ACHN (cell line): ENCODE measurements at regions not wholly inside any gene's neighbourhood (a gene's known extent, or its start where the extent isn't known, plus 50 kb on each side); places are given as distances from the start of the nearest gene placed in this dataset.
"Not testable (repeated sequence)": the region's sequence is repeated elsewhere in the genome, so short reads cannot be mapped to it uniquely, and the experiment has no call there.

Experiments
- DNase-seq: peaks from one replicate; pipeline ENCODE4 v3.0.0-alpha.2; 2015
- in situ Hi-C: cut with HindIII; loops from 2 replicates; pipeline ENCODE4 v1.10.0; 2017; ENCODE audit warnings: low sequenced_read_pairs, low pct_ligation_motif_present, low pct_unique_long_range_greater_than_20kb

DNA sequence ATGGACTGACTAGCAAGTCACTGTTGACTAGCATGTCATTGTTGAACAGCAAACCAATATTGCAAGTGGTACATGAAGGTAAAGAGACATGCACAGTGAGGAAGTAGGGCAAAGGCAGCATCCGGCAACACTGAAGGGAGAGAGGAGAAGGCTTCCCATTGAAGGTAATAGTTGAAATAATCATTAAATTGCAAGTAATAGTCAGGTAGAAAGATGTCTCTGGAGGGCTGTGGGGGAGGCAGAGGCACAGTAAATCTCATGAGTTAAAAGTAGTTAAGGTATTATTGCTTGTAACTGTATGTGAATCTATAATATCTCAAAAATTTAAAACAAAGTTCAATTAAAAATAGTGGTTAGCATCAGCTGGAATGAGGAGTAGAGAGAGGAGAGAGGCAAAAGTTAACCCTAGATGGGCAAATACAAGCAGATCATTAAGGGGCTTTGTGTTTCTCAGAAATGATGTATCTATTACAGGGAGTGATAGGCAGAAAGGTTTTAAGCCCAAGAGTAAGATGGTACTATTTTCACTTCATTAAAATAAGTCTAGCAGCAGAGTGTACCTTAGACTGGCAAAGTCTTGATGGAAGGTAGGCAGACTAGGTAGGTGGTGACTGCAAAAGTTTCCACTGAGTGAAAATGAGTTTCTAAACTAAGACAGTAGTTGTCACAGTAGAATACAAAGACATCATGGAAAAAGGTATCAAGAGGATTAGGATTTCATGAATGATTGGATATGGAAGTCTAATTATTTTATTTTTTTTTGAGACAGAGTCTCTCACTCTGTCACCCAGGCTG lies 776.6 kb downstream of the RAB28 start:
- in situ Hi-C loops: no loop called here
- no peak for DNase-seq

- no peak for DNase-seq
- in situ Hi-C loops: no loop called here
Observed at GRCh38 chr4:12703036-12703435, 781.1 kb downstream of the RAB28 start.

DNA sequence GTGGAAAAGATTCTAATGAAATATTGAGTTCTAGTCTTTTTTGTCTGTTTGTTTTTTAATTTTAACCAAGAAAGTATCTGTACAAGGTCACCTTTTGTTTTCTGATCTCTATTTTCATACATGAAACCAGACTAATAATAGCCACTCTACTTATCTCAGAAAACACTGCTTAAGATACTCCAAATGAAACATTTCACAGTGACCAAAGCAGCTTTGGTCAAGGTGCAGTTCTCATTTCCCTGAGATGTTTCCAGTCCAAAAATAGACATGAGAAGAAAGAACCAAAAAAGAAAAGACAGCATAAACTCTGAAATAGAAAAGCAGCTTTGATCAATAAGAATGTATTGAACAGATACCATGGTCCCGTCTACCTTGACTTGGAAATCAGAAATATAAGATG lies 782.8 kb downstream of the RAB28 start:
- no peak for DNase-seq
- in situ Hi-C loops: no loop called here

GRCh38 chr4:12697970-12698369 lies 786.2 kb downstream of the RAB28 start:
- in situ Hi-C loops: no loop called here
- no peak for DNase-seq

DNA sequence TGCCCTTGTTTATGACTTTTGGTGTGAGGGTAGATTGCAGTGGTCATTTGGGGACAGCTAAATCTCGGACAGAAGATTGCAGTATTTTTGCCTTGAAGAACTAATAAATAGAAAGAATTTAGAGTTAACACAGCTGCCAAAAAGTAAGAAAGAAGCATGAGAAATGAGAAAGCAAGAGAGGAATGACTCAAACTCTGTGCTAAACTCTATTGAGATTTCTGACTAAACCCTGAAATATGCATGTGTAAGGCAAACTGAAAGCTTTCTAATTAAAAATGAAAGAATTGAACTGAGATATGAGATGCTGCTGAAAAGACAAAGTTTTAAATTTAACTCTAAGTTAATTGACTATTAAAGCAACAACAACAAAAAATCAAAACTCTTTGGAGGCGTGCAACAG lies 791.3 kb downstream of the RAB28 start:
- in situ Hi-C loops: no loop called here
- DNase-seq: no peak

DNA sequence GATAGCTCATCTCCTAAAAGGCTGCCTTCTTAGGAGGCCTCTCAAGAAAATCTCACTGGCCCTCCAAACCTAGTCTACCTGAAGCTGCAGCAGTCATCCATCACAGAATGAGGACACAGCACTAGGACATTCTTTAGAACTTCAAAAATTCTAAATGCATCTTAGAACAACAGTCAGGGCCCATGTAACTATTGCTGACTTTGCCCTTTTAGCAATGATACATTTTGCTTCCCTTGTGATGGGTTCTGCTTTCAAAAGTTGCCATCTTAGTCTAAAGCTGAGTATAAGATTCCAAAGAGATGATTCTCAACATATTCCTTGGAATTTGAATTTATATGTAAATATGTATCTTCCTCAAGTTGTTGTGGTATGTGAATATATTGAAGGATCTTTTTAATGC lies 793.0 kb downstream of the RAB28 start:
- DNase-seq: no peak
- in situ Hi-C loops: no loop called here

DNA sequence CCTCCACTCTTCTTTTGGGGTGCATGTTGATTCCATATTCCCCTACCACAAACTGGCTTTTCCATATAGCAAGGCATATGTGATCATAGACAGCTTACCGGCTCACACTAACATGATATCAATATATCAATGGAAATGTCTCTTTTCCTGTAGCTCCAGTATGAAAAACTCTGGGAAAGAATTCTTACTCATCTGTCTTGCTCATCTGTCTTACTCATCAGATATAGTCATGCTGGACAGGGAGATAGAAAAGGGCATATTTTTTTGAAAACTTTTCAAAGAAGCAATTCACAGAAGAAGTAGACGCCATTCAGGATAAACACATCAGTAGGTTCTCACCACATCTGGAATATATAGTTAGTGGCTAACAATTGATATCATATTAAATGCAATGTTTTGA lies 794.7 kb downstream of the RAB28 start:
- in situ Hi-C loops: no loop called here
- no peak for DNase-seq

DNA sequence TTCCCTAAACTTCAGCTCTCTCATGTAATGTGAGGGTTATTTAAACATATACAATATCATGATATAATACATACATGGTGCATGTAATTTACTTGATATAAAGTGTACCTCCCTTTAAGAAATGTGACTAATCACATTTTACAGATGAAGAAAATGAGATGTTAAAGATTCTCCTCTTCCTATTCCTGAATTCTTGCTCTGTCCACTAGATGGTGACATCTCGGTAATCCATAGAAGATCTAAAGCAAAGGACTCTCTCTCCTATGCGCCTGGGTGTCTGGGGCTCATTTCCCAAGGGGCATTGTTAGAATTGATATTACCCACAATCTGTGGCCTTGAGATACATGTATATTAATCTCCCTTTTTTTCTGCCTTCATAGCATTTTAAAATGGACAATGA lies 804.9 kb downstream of the RAB28 start:
- DNase-seq: no peak
- in situ Hi-C loops: no loop called here

DNA sequence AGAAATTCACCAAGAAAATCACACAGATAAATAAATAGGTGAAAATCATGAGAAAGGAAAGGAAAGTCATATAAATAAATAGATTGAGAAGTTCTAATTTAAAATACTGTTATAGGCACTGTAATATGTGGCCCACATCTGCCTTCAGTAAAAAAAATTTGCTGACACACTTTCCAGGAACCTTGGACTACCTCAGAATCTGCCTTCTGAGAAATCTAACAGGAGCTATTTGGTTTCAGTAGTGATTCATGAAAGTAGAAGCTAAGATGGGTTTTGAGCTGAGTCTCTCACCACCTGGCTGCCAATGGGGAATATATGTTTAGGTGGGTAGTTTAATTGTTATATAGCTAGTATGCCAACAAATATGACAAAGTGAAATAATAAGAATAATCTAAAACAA lies 810.0 kb downstream of the RAB28 start:
- in situ Hi-C loops: no loop called here
- no peak for DNase-seq

- DNase-seq: no peak
- in situ Hi-C loops: no loop called here
Observed at GRCh38 chr4:12672303-12672702, 811.8 kb downstream of the RAB28 start.

DNA sequence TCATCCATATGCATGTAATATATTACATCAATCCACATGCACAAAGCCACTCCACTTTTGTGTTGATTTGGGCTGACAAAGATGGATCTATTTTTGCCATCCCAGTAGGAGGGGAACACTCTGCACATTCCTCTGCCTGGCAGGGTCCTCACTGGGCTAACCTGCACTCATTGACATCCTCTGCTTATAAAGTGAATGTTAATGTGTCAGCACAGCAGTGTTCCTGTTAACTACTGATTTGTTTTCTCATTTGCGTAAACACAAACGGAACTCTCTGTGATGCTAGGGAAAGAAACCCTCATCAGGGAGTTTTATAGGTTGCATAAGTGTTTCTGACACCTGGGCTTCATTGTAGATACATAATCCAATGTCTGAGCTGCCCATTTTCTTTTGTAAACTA lies 826.0 kb downstream of the RAB28 start:
- DNase-seq: no peak
- in situ Hi-C loops: no loop called here

DNA sequence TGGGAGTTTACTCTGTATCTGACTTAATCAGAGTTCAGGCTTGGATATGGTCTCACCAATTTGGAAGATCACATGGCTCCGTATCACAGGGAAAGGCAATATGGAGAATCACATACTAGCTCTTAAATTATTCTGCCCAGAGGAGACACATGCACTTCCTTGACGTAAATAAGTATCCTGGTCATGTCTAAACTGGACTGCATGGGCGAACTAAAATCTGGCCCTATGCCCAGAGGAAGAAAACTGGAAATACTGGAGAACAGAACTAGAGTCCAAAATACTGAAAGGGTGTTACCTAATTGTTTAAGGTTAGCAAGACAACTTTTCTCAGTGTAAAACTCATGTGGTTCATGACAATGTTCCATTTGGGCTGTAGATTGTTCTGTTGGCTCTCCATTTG lies 832.3 kb downstream of the RAB28 start:
- DNase-seq: no peak
- in situ Hi-C loops: no loop called here

GRCh38 chr4:12645732-12646131 lies 838.4 kb downstream of the RAB28 start:
- in situ Hi-C loops: no loop called here
- no peak for DNase-seq

DNA sequence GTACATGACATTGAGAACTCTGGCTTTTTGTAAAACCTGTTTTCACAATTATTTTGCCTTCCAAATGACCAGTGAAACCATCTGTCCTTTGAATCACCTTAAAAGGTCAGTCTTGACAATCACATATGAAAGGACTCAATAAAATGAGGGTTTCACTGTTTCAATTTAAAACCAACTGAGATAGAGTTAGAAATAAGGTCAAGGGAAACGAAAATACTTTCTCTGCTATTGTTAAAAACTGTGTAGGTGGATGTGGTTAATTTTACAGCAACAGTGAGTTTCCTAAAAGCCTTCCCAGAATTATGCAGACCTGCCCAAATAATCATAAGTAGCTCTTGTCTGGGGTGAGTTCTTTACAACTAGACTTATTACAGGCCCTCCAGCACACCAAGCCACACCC lies 839.9 kb downstream of the RAB28 start:
- DNase-seq: no peak
- in situ Hi-C loops: no loop called here

DNA sequence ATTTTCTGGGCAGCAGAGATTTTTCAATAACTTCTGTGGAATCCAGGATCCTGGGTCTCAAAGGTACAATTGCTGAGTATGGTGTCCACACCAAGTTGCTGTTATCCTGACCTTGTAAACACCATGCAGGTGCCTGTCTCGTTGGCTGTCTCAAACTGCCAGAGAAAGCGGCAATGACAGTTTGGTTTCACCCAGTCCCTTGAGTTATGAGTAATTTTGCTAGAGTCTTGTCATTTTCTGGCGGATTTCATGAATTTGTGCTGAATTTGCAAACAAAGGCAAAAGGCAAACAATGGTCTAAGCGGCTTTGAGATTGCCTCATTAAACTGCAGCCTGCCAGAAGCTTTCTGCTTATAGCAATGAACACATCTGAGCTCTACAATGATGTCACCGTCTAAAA lies 847.9 kb downstream of the RAB28 start:
- no peak for DNase-seq
- in situ Hi-C loops: no loop called here

DNA sequence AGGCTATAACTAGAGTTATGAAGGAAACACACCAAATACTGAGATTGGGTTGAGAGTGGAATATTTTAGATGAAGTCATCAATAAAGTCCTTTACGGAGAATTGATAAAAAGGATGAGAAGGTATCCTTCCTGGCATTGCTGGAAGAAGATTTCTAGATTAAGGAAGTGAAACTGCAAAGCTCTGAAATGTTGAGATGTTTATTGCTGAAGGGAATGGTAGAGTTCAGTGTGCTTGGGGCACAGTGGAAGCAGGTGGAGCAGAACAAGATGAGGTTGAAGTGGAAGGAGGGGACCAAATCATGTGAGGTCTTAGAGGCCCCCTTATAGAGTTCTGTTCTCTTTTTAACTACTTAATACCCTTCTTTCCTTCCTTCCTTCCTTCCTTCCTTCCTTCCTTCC lies 848.5 kb downstream of the RAB28 start:
- in situ Hi-C loops: no loop called here
- no peak for DNase-seq

GRCh38 chr4:12633053-12633651 lies 851.0 kb downstream of the RAB28 start:
- peak; percentile 66 for DNase-seq
- in situ Hi-C loops: no loop called here

DNA sequence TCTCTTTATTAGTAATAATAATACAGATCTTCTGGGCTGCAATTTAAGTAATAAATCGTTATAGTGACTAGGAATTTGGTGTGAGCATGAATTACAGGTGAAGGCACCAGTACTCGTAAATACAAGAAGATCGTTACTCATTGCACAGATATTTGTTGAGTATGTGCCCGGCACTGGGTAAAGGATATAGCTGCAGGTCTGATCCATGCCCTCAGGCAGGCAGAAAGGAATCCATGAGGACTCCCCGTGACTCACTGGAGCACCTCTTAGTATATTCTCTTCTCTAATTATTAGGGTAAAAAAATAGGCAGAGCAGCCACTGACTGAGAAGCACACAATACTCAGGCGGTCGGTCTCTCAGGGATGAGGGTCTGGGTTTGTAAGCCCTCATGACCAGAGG lies 868.3 kb downstream of the RAB28 start:
- DNase-seq: no peak
- in situ Hi-C loops: no loop called here

DNA sequence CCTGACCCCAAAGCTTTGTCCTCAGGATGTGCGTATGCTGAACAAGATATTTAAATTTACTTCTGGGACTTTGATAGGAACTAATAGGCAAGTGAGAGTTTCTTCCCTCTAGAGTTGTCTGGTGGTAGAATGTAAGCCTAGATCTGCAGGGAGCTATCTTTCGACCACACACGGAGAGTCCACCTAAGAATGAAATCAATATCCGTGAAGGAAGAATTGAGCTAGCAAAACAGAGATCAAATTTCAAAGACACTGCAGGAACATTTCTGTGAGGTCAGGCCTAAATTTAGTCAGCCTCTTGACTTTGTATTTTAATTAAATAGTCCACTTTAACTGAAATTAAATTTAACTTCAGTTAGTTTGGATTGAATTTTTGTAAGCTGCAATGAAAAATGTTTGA lies 871.3 kb downstream of the RAB28 start:
- in situ Hi-C loops: no loop called here
- DNase-seq: no peak

- in situ Hi-C loops, DNase-seq: not testable (repeated sequence)
Observed at GRCh38 chr4:12609212-12609875, 874.8 kb downstream of the RAB28 start.
